ENCODE measurements at regions not wholly inside any gene's neighbourhood (a gene's known extent, or its start where the extent isn't known, plus 50 kb on each side); places are given as distances from the start of the nearest gene placed in this dataset.

GRCh38 chr5:82549263-82549662, 271.1 kb upstream of the RPS23 start (continued):
- TF ChIP-seq BRF2 (IDR thresholded peaks at IDR 0.05; ENCODE audit: borderline replicate concordance, insufficient read depth, insufficient read length) (no peak), PKNOX1 (IDR thresholded peaks at IDR 0.05) (no peak), IRF1 (CRISPR knock-in tag; IDR thresholded peaks at IDR 0.05; ENCODE audit: borderline replicate concordance) (no peak), GABPB2 (CRISPR knock-in tag; conservative IDR thresholded peaks at IDR 0.05) (no peak), KHSRP (IDR thresholded peaks at IDR 0.05) (no peak), SMARCC2 (IDR thresholded peaks at IDR 0.05; ENCODE audit: low read depth) (no peak), TFAP4 (CRISPR knock-in tag; IDR thresholded peaks at IDR 0.05; ENCODE audit: borderline replicate concordance) (no peak), MBD1 (CRISPR knock-in tag; IDR thresholded peaks at IDR 0.05) (no peak), TRIM24 (IDR thresholded peaks at IDR 0.05) (no peak)
